ENCODE measurements at regions not wholly inside any gene's neighbourhood (a gene's known extent, or its start where the extent isn't known, plus 50 kb on each side); places are given as distances from the start of the nearest gene placed in this dataset.

DNA sequence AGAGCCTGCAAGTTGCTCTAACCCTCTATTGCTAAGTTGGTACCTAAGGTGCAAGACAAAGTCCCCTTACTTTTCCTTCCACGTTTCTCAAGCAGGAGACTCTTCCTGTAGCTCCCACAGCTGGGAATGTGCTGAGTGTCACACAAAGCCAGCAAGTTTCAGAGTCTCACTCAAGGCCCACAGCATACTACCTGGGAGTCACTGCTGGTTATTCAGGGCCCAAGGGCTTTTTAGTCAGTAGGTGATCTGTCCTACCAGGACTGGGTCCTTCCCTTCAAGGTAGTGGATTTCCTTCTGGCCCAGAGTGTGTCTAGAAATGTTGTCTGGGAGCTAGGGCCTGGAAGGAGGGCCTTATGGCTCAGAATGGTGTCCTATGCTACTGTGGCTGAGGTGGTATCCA lies 261.9 kb upstream of the CITED2 start:
- Mint-ChIP-seq H3K4me1 (ENCODE audit: unreplicated experiment) (peaks cover 13% of the 10 kb centered on the region), H3K36me3 (ENCODE audit: unreplicated experiment) (no peaks in the 10 kb centered on the region), H3K27me3 (ENCODE audit: unreplicated experiment) (no peaks in the 10 kb centered on the region), H3K4me3 (ENCODE audit: unreplicated experiment) (no peak overlapping the region), H3K9me3 (ENCODE audit: unreplicated experiment) (peaks cover 6% of the 10 kb centered on the region), H3K27ac (ENCODE audit: unreplicated experiment) (no peak overlapping the region)
- TF ChIP-seq, protein P1, sequence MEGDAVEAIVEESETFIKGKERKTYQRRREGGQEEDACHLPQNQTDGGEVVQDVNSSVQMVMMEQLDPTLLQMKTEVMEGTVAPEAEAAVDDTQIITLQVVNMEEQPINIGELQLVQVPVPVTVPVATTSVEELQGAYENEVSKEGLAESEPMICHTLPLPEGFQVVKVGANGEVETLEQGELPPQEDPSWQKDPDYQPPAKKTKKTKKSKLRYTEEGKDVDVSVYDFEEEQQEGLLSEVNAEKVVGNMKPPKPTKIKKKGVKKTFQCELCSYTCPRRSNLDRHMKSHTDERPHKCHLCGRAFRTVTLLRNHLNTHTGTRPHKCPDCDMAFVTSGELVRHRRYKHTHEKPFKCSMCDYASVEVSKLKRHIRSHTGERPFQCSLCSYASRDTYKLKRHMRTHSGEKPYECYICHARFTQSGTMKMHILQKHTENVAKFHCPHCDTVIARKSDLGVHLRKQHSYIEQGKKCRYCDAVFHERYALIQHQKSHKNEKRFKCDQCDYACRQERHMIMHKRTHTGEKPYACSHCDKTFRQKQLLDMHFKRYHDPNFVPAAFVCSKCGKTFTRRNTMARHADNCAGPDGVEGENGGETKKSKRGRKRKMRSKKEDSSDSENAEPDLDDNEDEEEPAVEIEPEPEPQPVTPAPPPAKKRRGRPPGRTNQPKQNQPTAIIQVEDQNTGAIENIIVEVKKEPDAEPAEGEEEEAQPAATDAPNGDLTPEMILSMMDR (IDR thresholded peaks at IDR 0.05): no peak
- no peak for DNase-seq (ENCODE audit: extremely low spot score, unreplicated experiment)

DNA sequence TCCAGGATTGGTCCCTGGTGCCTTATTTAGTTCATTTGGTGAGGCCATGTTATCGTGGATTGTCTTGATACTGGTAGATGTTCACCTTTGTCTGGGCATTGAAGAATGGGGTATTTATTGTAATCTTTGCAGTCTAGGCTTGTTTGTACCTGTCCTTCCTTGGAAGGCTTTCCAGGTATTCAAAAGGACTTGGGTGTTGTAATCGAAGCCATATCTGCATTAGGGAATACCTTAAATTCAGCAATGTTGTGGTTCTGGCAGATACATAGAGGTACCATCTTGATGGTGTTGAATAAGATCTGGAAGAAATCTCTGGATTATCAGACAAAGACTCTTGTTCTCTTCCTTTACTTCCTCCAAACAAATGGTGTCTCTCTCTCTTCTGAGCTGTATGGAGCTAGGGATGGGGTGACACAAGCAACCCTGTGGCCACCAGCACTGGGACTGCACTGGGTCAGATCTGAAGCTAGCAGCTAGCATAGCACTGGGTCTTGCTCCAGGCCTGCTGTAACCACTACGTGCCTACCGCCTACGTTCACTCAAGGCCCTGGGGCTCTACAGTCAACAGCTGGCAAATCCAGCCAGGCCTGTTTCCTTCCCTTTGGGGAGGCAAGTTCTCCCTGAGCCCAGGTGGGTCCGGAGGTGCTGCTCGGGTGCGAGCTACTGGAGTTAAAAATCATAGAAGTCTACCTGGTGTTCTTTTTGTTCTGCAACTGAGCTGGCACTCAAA lies 261.1 kb upstream of the CITED2 start:
- no peak for DNase-seq (ENCODE audit: extremely low spot score, unreplicated experiment)
- Mint-ChIP-seq H3K4me3 (ENCODE audit: unreplicated experiment) (no peak overlapping the region), H3K4me1 (ENCODE audit: unreplicated experiment) (peaks cover 6% of the 10 kb centered on the region), H3K36me3 (ENCODE audit: unreplicated experiment) (no peaks in the 10 kb centered on the region), H3K27me3 (ENCODE audit: unreplicated experiment) (no peaks in the 10 kb centered on the region), H3K9me3 (ENCODE audit: unreplicated experiment) (peaks cover 13% of the 10 kb centered on the region), H3K27ac (ENCODE audit: unreplicated experiment) (no peak overlapping the region)
- TF ChIP-seq, protein P1 (IDR thresholded peaks at IDR 0.05): no peak

DNA sequence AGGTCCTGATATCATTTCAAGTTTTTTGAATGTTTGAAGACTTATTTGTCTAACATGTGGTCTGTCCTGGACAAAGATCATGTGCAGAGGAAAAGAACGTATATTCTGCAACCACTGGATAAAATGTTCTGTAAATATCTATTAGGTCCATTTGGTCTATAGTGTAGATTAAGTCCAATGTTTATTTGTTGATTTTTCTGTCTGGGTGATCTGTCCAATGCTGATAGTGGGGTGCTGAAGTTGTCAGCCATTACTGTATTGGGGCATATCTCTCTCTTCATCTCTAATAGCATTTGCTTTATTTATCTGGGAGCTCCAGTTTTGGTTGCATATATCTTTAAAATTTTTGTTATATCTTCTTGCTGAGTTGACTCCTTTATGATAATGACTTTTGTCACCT lies 258.4 kb upstream of the CITED2 start:
- Mint-ChIP-seq H3K4me3 (ENCODE audit: unreplicated experiment) (no peak overlapping the region), H3K9me3 (ENCODE audit: unreplicated experiment) (peaks cover 13% of the 10 kb centered on the region), H3K4me1 (ENCODE audit: unreplicated experiment) (no peaks in the 10 kb centered on the region), H3K27me3 (ENCODE audit: unreplicated experiment) (no peaks in the 10 kb centered on the region), H3K27ac (ENCODE audit: unreplicated experiment) (no peak overlapping the region), H3K36me3 (ENCODE audit: unreplicated experiment) (no peaks in the 10 kb centered on the region)
- no peak for DNase-seq (ENCODE audit: extremely low spot score, unreplicated experiment)
- TF ChIP-seq, protein P1 (IDR thresholded peaks at IDR 0.05): no peak

DNA sequence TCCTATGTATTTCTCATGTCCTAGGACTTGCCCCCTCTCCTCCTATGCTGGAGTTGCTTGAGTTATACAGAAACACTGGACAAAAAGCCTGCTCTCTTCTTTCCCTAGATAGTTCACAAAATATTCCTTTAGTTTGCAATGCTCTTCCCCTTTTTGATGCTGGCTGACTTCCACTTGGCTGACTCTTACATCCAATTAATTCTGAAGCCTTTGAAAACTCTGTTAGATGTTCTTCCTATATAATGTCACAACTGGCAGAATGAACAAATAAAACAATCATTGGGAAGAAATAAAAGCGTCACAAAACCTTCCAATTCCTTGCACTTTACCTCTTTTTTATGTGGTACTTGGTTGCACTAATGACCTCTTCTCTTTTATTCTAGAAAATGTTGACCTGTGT lies 253.8 kb upstream of the CITED2 start:
- DNase-seq (ENCODE audit: extremely low spot score, unreplicated experiment): no peak
- no peak overlapping the region for H3K4me3 Mint-ChIP-seq (ENCODE audit: unreplicated experiment)
- H3K27me3 Mint-ChIP-seq (ENCODE audit: unreplicated experiment): no peaks in the 10 kb centered on the region
- peaks cover 3% of the 10 kb centered on the region for H3K4me1 Mint-ChIP-seq (ENCODE audit: unreplicated experiment)
- no peaks in the 10 kb centered on the region for H3K36me3 Mint-ChIP-seq (ENCODE audit: unreplicated experiment)
- H3K9me3 Mint-ChIP-seq (ENCODE audit: unreplicated experiment): peaks cover 13% of the 10 kb centered on the region
- no peak overlapping the region for H3K27ac Mint-ChIP-seq (ENCODE audit: unreplicated experiment)
- TF ChIP-seq, protein P1 (IDR thresholded peaks at IDR 0.05): no peak

DNA sequence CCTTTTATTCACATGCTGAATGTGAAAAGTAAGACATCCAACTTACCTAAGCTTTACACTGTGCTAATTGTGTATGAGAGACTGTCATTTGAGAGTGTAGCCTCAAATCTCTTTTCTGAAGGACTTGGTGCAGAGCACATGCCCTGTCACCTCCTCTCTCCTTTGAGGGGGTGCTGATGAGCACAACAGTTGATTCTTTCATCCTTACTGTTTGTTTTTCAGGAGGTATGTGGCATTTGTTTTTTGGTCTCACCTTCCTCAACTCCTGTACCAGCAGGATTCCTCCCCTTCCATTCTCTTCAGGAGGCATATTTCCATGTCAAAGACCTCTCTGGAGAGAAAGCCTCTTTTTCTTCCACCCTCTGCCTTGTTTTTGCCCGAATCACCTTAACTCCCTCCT lies 252.6 kb upstream of the CITED2 start:
- Mint-ChIP-seq H3K4me1 (ENCODE audit: unreplicated experiment) (peaks cover 3% of the 10 kb centered on the region), H3K4me3 (ENCODE audit: unreplicated experiment) (no peak overlapping the region), H3K27ac (ENCODE audit: unreplicated experiment) (no peak overlapping the region), H3K36me3 (ENCODE audit: unreplicated experiment) (no peaks in the 10 kb centered on the region), H3K27me3 (ENCODE audit: unreplicated experiment) (no peaks in the 10 kb centered on the region), H3K9me3 (ENCODE audit: unreplicated experiment) (peaks cover 13% of the 10 kb centered on the region)
- DNase-seq (ENCODE audit: extremely low spot score, unreplicated experiment): no peak
- TF ChIP-seq, protein P1 (IDR thresholded peaks at IDR 0.05): no peak

All from osteocyte (in vitro differentiated cells).